ENCODE measurements at regions not wholly inside any gene's neighbourhood (a gene's known extent, or its start where the extent isn't known, plus 50 kb on each side); places are given as distances from the start of the nearest gene placed in this dataset.

DNA sequence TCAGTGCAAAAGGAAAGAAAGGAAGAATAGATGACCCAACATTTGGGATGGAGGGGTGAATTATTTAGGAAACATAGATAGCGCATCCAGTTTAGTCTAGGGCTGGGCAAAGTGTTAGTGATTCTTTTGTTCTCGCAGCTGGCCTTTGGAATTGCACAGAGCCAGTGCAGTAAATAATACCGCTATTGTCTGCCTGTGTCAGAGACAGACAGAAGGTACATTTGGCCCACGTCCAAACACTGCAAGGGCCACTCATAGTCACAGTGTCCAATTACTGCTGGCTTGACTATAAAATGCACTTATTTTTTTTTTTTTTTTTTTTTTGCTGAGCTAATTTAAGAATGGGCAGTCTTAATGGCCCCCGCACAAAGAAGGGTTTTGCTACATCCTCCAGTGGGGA, 638.6 kb downstream of the BCL11B start:
- no peaks in the 10 kb centered on the region for H3K27me3 ChIP-seq (ENCODE audit: control insufficient read depth, insufficient read depth, low read length)
- no peaks in the 10 kb centered on the region for H3K4me1 ChIP-seq (ENCODE audit: control insufficient read depth, insufficient read depth, low read length)
- H3K9ac ChIP-seq (ENCODE audit: low read length) = no peak overlapping the region
- no peaks in the 10 kb centered on the region for H3K36me3 ChIP-seq (ENCODE audit: control insufficient read depth, insufficient read depth, low read length)
- no peaks in the 10 kb centered on the region for H3K9me3 ChIP-seq (ENCODE audit: control insufficient read depth, low read length)
- no peak overlapping the region for H3K4me3 ChIP-seq (ENCODE audit: low read length)

DNA sequence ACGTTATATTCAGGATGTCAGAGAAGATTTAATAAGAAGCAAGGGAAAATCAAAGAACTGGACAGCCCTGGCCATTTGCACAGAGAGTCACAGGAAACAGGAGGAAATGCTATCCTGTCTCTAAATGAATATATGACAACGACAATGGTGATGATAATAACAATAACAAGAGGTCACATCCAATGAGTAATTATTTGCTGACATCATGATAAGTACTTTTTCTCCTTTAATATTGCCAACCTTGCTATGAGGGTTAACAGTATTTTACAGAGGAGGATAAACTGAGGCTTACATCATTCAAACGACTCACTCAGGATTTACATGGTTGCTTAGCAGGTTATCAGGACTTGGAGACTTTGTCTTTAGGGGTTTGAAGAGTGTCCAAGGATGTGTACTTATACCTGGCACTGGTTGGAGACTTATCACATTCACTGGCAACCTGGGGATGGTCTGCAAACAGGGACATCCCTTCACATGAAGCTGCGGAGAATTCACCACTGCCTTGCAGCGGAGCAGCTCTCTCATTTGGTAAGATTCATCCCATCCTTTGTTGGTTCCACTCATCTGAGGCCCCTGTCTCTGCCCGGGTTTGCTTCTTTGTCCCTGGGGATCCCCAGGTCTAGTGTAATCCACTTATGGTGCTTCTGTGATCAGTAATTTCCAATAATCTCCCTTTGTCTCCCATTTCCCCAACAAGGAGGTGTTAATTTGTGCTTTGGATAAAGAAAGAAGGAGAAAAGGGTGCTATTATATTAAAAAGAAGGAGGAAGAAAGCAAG, 637.8 kb downstream of the BCL11B start:
- no peaks in the 10 kb centered on the region for H3K9me3 ChIP-seq (ENCODE audit: control insufficient read depth, low read length)
- H3K36me3 ChIP-seq (ENCODE audit: control insufficient read depth, insufficient read depth, low read length) = no peaks in the 10 kb centered on the region
- H3K27me3 ChIP-seq (ENCODE audit: control insufficient read depth, insufficient read depth, low read length) = no peaks in the 10 kb centered on the region
- H3K9ac ChIP-seq (ENCODE audit: low read length) = no peak overlapping the region
- H3K4me1 ChIP-seq (ENCODE audit: control insufficient read depth, insufficient read depth, low read length) = no peaks in the 10 kb centered on the region
- no peak overlapping the region for H3K4me3 ChIP-seq (ENCODE audit: low read length)

DNA sequence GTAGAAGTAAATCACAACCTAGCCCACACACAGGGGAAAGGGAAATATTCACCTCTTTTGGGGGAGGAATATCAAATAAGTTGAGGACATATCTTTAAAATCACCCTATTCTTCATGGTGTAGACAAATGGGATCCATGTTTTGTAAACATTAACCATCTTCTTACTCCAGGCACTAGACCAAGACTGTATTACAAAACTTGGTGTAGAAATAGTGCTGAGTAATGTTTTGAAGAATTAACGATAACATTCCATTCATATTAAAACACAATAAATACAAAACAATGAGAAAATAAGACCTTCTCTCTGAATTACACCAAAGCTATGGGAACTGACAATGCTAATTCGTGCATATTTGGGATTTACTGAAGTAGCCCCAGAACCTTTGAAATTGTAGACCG, 633.6 kb downstream of the BCL11B start:
- H3K27me3 ChIP-seq (ENCODE audit: control insufficient read depth, insufficient read depth, low read length) = no peaks in the 10 kb centered on the region
- no peak overlapping the region for H3K9ac ChIP-seq (ENCODE audit: low read length)
- no peaks in the 10 kb centered on the region for H3K4me1 ChIP-seq (ENCODE audit: control insufficient read depth, insufficient read depth, low read length)
- no peaks in the 10 kb centered on the region for H3K9me3 ChIP-seq (ENCODE audit: control insufficient read depth, low read length)
- no peak overlapping the region for H3K4me3 ChIP-seq (ENCODE audit: low read length)
- no peaks in the 10 kb centered on the region for H3K36me3 ChIP-seq (ENCODE audit: control insufficient read depth, insufficient read depth, low read length)

DNA sequence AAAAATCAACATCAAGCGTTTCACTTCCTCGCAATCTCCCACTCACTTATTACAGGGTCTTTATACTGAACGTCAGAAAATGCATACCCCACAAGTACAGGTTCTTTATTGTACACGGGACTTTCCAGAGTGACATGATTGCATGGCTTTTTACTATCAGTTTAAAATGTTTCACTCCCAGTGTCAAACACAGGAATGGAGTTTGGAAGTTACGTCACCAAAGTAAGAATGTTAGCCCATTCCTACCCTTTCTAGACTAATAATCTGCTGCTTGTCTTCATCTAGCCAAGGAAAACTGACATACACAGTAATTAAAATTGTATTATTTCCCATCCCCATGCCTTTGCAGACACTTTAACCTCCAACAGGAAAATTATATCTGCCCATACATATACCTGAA, 624.2 kb downstream of the BCL11B start:
- Histone ChIP-seq H3K4me3 (ENCODE audit: low read length) (no peak overlapping the region), H3K9ac (ENCODE audit: low read length) (no peak overlapping the region), H3K36me3 (ENCODE audit: control insufficient read depth, insufficient read depth, low read length) (no peaks in the 10 kb centered on the region), H3K4me1 (ENCODE audit: control insufficient read depth, insufficient read depth, low read length) (no peaks in the 10 kb centered on the region), H3K27me3 (ENCODE audit: control insufficient read depth, insufficient read depth, low read length) (no peaks in the 10 kb centered on the region), H3K9me3 (ENCODE audit: control insufficient read depth, low read length) (no peaks in the 10 kb centered on the region)

DNA sequence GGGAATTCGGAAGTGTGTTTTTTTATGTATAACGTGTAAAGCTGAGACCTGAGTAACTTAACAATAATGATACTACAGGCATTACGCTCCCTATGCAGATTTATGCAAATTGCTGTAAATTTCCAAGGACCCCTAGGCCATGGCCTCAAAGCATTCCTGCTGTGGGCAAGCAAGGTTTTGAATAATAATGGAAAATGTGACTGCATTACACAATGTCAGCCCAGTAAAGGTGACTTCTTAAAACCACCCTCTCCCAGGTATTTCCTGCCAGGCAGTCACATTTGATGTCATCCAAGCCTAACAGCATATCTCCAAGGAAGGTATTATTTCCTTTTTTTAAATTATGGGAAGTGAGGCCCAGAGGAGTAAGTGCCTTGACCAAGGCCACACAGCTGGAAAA, 621.0 kb downstream of the BCL11B start:
- no peaks in the 10 kb centered on the region for H3K9me3 ChIP-seq (ENCODE audit: control insufficient read depth, low read length)

DNA sequence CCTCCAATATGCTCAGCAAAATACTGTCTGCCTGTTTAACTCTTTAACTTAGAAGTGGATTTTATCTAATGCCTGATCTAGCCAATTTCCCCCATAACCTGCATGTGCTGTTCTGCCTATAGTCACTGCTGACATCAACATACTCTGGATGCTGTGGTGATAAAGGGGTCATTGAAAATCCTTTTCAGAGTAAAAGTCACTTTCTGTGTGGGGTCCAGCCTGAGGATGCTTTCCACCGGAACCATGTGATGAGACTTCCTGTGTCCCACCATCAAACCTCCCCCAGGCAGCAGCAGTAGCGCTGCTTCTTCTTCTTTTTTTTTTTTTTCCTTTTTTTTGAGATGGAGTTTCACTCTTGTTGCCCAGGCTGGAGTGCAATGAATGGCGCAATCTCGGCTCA, 607.0 kb downstream of the BCL11B start:
- no peaks in the 10 kb centered on the region for H3K36me3 ChIP-seq (ENCODE audit: control insufficient read depth, insufficient read depth, low read length)
- H3K4me3 ChIP-seq (ENCODE audit: low read length) = no peak overlapping the region
- H3K4me1 ChIP-seq (ENCODE audit: control insufficient read depth, insufficient read depth, low read length) = no peaks in the 10 kb centered on the region
- H3K9ac ChIP-seq (ENCODE audit: low read length) = no peak overlapping the region
- no peaks in the 10 kb centered on the region for H3K9me3 ChIP-seq (ENCODE audit: control insufficient read depth, low read length)
- H3K27me3 ChIP-seq (ENCODE audit: control insufficient read depth, insufficient read depth, low read length) = no peaks in the 10 kb centered on the region

More for the DNA sequence above, 621.0 kb downstream of the BCL11B start:
- H3K4me3 ChIP-seq (ENCODE audit: low read length) = no peak overlapping the region
- no peaks in the 10 kb centered on the region for H3K36me3 ChIP-seq (ENCODE audit: control insufficient read depth, insufficient read depth, low read length)
- H3K9ac ChIP-seq (ENCODE audit: low read length) = no peak overlapping the region
- no peaks in the 10 kb centered on the region for H3K27me3 ChIP-seq (ENCODE audit: control insufficient read depth, insufficient read depth, low read length)
- no peaks in the 10 kb centered on the region for H3K4me1 ChIP-seq (ENCODE audit: control insufficient read depth, insufficient read depth, low read length)

DNA sequence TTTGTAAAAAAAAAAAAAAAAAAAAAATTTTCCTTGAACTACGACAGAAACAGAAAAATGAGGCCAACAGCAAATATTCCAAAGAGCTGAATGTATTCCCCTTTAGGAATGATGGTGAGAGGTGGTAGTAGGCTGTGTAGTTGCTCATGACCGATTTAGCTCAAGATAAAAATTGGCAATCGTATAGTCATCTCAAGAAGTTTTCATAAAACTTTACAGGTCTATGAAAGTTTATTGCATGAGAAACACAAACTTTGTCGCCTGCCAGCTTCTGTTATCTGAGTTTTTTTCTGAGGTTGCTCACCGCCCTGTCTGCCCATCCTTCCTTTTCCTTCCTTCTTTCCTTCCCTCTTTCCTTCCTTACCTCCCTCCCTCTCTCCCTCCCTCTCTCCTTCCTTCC, 605.5 kb downstream of the BCL11B start:
- Histone ChIP-seq H3K9ac (ENCODE audit: low read length) (no peak overlapping the region), H3K4me1 (ENCODE audit: control insufficient read depth, insufficient read depth, low read length) (no peaks in the 10 kb centered on the region), H3K9me3 (ENCODE audit: control insufficient read depth, low read length) (no peaks in the 10 kb centered on the region), H3K4me3 (ENCODE audit: low read length) (no peak overlapping the region), H3K27me3 (ENCODE audit: control insufficient read depth, insufficient read depth, low read length) (no peaks in the 10 kb centered on the region), H3K36me3 (ENCODE audit: control insufficient read depth, insufficient read depth, low read length) (no peaks in the 10 kb centered on the region)

DNA sequence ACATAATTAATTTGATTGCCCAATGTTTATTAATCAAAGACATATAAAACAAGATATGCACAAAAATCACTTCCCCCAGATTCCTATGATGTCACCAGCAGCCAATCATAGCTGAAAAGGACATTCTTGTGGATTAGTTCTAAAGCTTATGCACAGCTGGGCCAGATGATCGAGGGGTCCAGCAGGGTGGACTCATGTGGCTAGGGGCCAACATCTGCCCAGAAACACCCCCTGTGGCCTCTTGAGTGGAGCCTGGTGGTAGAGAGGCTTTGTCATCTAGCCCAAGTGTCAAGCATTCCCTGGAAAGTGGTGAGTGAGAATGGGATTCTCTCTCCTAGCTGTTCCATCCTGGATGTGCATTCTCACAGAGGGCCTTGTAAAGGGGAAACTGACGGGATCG, 590.0 kb downstream of the BCL11B start:
- Histone ChIP-seq H3K27me3 (ENCODE audit: control insufficient read depth, insufficient read depth, low read length) (no peaks in the 10 kb centered on the region), H3K4me1 (ENCODE audit: control insufficient read depth, insufficient read depth, low read length) (no peaks in the 10 kb centered on the region), H3K9ac (ENCODE audit: low read length) (no peak overlapping the region), H3K36me3 (ENCODE audit: control insufficient read depth, insufficient read depth, low read length) (no peaks in the 10 kb centered on the region), H3K9me3 (ENCODE audit: control insufficient read depth, low read length) (no peaks in the 10 kb centered on the region), H3K4me3 (ENCODE audit: low read length) (no peak overlapping the region)

DNA sequence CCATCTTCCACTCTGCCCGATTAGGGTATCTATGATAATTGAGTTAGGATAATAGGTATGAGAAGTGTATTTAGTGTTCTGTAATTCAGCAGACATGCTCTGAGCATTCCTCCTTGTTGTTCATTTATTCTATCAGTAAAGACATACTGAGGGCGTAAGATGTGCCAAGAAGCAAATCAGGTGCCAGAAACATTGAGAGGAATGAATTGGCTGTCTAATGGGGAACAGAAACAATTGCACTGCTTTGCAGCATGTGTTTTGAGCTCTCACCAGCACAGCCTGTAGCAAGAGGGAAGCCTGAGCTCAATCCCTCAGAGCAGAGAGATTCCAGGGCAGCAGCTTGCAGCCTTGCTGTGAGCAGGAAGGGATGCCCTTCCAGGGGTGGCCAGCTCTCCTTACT, 589.3 kb downstream of the BCL11B start:
- Histone ChIP-seq H3K9ac (ENCODE audit: low read length) (no peak overlapping the region), H3K27me3 (ENCODE audit: control insufficient read depth, insufficient read depth, low read length) (no peaks in the 10 kb centered on the region), H3K9me3 (ENCODE audit: control insufficient read depth, low read length) (no peaks in the 10 kb centered on the region), H3K4me1 (ENCODE audit: control insufficient read depth, insufficient read depth, low read length) (no peaks in the 10 kb centered on the region), H3K4me3 (ENCODE audit: low read length) (no peak overlapping the region), H3K36me3 (ENCODE audit: control insufficient read depth, insufficient read depth, low read length) (no peaks in the 10 kb centered on the region)

DNA sequence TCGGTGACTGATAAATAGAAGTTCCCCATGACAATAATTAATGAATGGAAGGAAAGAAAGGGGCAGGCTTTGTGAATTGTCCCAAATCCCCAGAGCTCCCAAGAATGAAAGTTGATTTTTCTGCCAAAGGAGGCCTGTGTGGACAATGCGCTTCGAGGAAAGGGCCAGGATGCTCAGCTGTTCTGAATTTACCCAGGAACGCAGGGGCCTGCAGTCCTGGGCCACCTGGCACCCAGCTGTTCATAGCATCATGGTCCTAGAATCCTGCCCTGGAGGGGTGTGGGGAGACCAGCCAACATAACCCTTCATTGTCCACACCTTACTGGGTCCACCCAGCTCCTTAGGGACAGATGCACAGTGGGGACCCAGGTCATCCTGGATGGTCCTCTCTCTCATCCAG, 587.5 kb downstream of the BCL11B start:
- no peak overlapping the region for H3K9ac ChIP-seq (ENCODE audit: low read length)
- H3K4me3 ChIP-seq (ENCODE audit: low read length) = no peak overlapping the region
- no peaks in the 10 kb centered on the region for H3K27me3 ChIP-seq (ENCODE audit: control insufficient read depth, insufficient read depth, low read length)
- no peaks in the 10 kb centered on the region for H3K4me1 ChIP-seq (ENCODE audit: control insufficient read depth, insufficient read depth, low read length)
- no peaks in the 10 kb centered on the region for H3K9me3 ChIP-seq (ENCODE audit: control insufficient read depth, low read length)
- H3K36me3 ChIP-seq (ENCODE audit: control insufficient read depth, insufficient read depth, low read length) = no peaks in the 10 kb centered on the region

DNA sequence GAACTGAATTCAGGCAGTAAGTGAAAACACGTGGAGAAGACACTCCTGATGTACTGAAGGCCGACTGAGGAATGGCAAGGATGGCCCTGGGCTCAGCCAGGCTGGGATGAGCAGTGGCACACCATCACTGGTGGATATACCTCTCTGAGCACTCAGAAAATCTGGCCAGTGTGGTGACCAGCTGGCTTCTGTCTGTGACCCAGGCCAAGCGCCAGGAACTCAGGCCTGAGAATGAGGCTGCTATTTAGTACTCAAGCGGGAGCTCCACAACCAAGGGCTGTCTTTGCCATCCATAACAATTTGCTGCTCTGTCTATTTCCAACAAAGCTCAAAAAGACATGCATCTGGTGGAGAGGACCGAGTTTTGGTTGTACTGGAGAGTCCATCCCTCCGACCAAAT, 586.3 kb downstream of the BCL11B start:
- no peaks in the 10 kb centered on the region for H3K27me3 ChIP-seq (ENCODE audit: control insufficient read depth, insufficient read depth, low read length)
- no peak overlapping the region for H3K4me3 ChIP-seq (ENCODE audit: low read length)
- H3K4me1 ChIP-seq (ENCODE audit: control insufficient read depth, insufficient read depth, low read length) = no peaks in the 10 kb centered on the region
- no peaks in the 10 kb centered on the region for H3K36me3 ChIP-seq (ENCODE audit: control insufficient read depth, insufficient read depth, low read length)
- no peaks in the 10 kb centered on the region for H3K9me3 ChIP-seq (ENCODE audit: control insufficient read depth, low read length)
- H3K9ac ChIP-seq (ENCODE audit: low read length) = no peak overlapping the region

DNA sequence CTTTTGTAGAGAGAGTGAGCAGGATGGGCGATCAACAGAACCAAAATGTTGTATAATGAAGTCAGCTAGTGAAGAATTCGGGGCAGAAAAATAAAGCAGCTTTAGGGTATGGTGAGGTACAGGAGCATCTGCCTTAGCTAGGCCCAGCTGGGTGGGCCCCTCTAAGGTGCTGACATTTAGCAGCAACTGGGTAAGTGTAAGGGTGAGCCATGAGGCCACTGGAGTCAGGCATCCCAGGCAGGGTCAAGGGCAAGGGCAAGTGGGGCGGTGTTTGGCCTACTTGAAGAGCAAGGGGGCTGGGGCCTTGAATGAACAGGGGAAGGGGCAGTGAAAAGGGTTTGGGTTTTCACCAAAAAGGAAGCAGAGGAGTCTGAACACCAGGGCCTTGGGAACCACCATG, 583.6 kb downstream of the BCL11B start:
- H3K9ac ChIP-seq (ENCODE audit: low read length) = no peak overlapping the region
- no peaks in the 10 kb centered on the region for H3K4me1 ChIP-seq (ENCODE audit: control insufficient read depth, insufficient read depth, low read length)
- H3K9me3 ChIP-seq (ENCODE audit: control insufficient read depth, low read length) = no peaks in the 10 kb centered on the region
- H3K36me3 ChIP-seq (ENCODE audit: control insufficient read depth, insufficient read depth, low read length) = no peaks in the 10 kb centered on the region
- H3K4me3 ChIP-seq (ENCODE audit: low read length) = no peak overlapping the region
- H3K27me3 ChIP-seq (ENCODE audit: control insufficient read depth, insufficient read depth, low read length) = no peaks in the 10 kb centered on the region

DNA sequence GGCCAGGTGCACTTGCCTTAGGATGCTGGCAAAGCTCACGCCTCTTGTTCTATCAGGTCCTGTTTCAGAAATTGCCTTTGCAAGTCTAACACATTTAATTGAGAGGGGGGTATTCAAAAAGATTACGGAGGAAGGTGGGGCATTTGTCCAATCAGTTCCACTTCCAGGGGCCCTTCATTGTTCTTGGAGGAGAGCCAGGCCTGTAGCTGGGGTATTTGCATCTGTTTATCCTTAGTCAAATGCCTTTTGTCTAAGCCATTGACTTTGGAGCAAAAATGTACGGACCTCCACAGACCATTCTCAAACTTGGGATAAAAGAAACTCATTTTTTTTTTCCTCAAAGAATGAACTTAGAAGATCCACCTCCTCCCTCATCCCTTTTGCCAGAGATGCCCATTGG, 582.0 kb downstream of the BCL11B start:
- Histone ChIP-seq H3K36me3 (ENCODE audit: control insufficient read depth, insufficient read depth, low read length) (no peaks in the 10 kb centered on the region), H3K27me3 (ENCODE audit: control insufficient read depth, insufficient read depth, low read length) (no peaks in the 10 kb centered on the region), H3K4me3 (ENCODE audit: low read length) (no peak overlapping the region), H3K4me1 (ENCODE audit: control insufficient read depth, insufficient read depth, low read length) (no peaks in the 10 kb centered on the region), H3K9ac (ENCODE audit: low read length) (no peak overlapping the region), H3K9me3 (ENCODE audit: control insufficient read depth, low read length) (no peaks in the 10 kb centered on the region)

Measured in mucosa of stomach (tissue), 1 donor.